ENCODE measurements at regions not wholly inside any gene's neighbourhood (a gene's known extent, or its start where the extent isn't known, plus 50 kb on each side); places are given as distances from the start of the nearest gene placed in this dataset.
"Not testable (repeated sequence)": the region's sequence is repeated elsewhere in the genome, so short reads cannot be mapped to it uniquely, and the experiment has no call there.

DNA sequence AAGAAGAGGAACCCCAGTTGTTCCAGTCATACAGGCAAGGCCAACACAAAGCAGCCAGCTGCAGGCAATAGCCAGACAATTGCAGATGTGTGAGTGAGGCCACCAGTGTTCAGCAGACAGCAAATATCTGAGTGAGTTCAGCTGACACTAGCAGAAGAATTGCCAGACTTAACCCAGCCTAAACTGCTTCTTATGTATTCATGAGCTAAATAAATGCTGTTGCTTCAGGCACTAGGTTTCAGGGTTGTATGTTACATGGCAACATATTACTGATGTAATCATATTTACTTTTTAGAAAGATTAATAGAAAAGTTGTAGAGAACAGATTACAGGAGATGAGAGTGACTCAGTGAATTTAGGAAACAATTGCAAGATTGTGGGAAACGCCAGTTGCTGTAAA lies 129.8 kb upstream of the CHODL start:
- DNase-seq (no peak), ATAC-seq (no peak)
- intact Hi-C loops (cut with DNase I), result no loop called here
- no peaks in the 10 kb centered on the region for H3K4me1 ChIP-seq
- H3K4me3 ChIP-seq, result no peak overlapping the region
- TF ChIP-seq, protein P1, sequence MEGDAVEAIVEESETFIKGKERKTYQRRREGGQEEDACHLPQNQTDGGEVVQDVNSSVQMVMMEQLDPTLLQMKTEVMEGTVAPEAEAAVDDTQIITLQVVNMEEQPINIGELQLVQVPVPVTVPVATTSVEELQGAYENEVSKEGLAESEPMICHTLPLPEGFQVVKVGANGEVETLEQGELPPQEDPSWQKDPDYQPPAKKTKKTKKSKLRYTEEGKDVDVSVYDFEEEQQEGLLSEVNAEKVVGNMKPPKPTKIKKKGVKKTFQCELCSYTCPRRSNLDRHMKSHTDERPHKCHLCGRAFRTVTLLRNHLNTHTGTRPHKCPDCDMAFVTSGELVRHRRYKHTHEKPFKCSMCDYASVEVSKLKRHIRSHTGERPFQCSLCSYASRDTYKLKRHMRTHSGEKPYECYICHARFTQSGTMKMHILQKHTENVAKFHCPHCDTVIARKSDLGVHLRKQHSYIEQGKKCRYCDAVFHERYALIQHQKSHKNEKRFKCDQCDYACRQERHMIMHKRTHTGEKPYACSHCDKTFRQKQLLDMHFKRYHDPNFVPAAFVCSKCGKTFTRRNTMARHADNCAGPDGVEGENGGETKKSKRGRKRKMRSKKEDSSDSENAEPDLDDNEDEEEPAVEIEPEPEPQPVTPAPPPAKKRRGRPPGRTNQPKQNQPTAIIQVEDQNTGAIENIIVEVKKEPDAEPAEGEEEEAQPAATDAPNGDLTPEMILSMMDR (IDR thresholded peaks at IDR 0.05), result no peak
- H3K36me3 ChIP-seq, result no peaks in the 10 kb centered on the region
- no peaks in the 10 kb centered on the region for H3K27me3 ChIP-seq
- 47 to 71% methylated on average over 1 of the region's 1 CpG for WGBS, 2 donors
- H3K9me3 ChIP-seq, result peaks cover 0 to 5% (median 0%) of the 10 kb centered on the region in 11 donors
- H3K27ac ChIP-seq, result no peak overlapping the region

DNA sequence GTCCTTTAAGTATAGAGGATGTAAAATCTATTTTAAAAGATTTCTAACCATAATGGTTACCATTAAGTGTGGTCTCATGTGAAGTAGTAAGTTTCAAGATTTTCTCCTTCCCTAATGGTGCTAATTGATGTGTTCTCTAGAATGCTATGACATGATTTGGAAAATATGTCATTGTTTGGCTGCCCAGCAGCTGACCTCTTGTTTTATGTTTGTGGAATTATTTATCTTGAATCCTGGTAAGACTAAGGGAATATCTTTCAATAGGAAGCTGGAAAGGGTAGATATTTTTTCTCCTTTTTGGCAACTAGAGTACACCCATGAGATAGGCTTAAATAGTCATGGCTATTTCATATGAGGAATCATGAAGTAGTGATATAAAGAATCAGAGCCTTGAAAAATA lies 139.8 kb upstream of the CHODL start:
- no peak overlapping the region for H3K4me3 ChIP-seq
- TF ChIP-seq, protein P1 (IDR thresholded peaks at IDR 0.05), result no peak
- no peak overlapping the region for H3K27ac ChIP-seq
- no peaks in the 10 kb centered on the region for H3K36me3 ChIP-seq
- peaks cover 0 to 5% (median 0%) of the 10 kb centered on the region in 9 donors for H3K4me1 ChIP-seq
- intact Hi-C loops (cut with DNase I), result no loop called here
- DNase-seq (no peak), ATAC-seq (peak in 2 of 8 donors; percentile 42 to 56)
- H3K27me3 ChIP-seq, result no peaks in the 10 kb centered on the region
- H3K9me3 ChIP-seq, result peaks cover 0 to 4% (median 0%) of the 10 kb centered on the region in 11 donors

DNA sequence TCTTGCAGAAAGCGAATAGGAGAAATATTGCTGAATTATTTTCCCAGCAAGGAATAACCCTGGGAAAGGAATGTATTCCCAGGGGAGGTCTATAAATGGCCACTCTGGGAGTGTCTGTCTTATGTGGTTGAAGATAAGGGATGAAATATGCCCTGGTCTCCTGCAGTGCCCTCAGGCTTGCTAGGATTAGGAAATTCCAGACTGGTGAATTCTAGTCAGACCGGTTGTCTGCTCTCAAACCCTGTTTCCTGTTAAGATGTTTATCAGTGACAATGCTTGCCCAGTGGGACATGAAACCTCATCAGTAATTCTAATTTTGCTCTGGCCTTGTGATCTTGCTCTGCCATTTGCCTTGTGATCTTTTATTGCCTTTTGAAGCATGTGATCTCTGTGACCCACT lies 148.2 kb upstream of the CHODL start:
- peaks cover 0 to 63% (median 26%) of the 10 kb centered on the region in 11 donors for H3K9me3 ChIP-seq
- not testable (repeated sequence) for H3K36me3 ChIP-seq, DNase-seq

DNA sequence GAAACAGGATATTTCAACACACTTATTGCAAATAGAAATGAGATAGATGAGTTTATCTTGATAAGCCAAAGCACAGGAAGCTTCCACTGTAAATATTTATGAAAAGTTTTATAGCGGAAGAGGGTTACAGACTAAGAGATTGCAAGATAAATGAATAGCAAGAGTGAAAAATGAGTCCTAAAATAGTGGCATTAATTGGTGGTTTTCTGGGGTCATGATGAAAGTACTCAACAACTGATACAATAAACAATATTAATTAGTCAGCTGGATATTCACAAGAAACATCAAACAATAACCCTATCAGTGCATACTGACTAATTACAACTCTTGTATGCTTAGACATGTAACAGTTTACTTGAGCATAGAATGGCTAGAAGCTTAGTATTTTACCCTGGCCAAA lies 154.8 kb upstream of the CHODL start:
- Histone ChIP-seq H3K27me3 (no peaks in the 10 kb centered on the region), H3K27ac (no peak overlapping the region), H3K36me3 (no peaks in the 10 kb centered on the region), H3K4me3 (no peak overlapping the region), H3K9me3 (peaks cover 0 to 48% (median 9%) of the 10 kb centered on the region in 11 donors), H3K4me1 (no peaks in the 10 kb centered on the region)
- no peak for ATAC-seq
- WGBS, 2 donors, result 55 to 69% methylated on average over 1 of the region's 1 CpG
- DNase-seq, result no peak
- TF ChIP-seq, protein P1 (IDR thresholded peaks at IDR 0.05), result no peak
- intact Hi-C loops (cut with DNase I), result no loop called here

More for the DNA sequence above, 148.2 kb upstream of the CHODL start:
- intact Hi-C loops (cut with DNase I); H3K4me3 ChIP-seq; H3K27ac ChIP-seq; H3K27me3 ChIP-seq; H3K4me1 ChIP-seq; ATAC-seq: not testable (repeated sequence)
- WGBS, 2 donors, result 55 to 68% methylated on average over 2 of the region's 2 CpGs

DNA sequence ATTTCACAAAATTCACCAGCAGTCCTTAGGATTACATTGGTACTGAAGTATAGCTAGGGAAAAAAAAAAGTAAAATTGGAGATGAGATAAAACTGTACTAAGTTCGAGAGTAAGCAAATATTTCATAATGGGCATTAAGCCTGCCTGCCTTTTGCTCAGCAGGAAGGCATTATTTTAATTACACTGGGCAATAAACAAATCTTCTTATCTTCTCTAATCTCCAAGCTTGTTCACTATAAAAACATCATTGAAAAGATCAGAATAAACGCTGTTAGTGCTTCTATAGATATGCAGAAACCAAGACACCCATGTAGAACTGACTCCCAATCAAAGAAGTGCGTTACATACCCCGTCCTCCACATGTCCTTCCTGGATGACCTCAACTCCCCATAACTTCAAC lies 174.2 kb upstream of the CHODL start:
- TF ChIP-seq, protein P1 (IDR thresholded peaks at IDR 0.05), result no peak
- Histone ChIP-seq H3K36me3 (no peaks in the 10 kb centered on the region), H3K27ac (no peak overlapping the region), H3K9me3 (no peaks in the 10 kb centered on the region), H3K27me3 (no peaks in the 10 kb centered on the region), H3K4me3 (no peak overlapping the region), H3K4me1 (no peaks in the 10 kb centered on the region)
- ATAC-seq (no peak), DNase-seq (no peak)
- intact Hi-C loops (cut with DNase I), result loop anchor here in 1 of 10 donors (10.0 kb wide), 1 partner anchor 64 kb away; no protein-coding TSS in a partner anchor
- 52 to 58% methylated on average over 4 of the region's 4 CpGs for WGBS, 2 donors
